ENCODE measurements at regions not wholly inside any gene's neighbourhood (a gene's known extent, or its start where the extent isn't known, plus 50 kb on each side); places are given as distances from the start of the nearest gene placed in this dataset.

DNA sequence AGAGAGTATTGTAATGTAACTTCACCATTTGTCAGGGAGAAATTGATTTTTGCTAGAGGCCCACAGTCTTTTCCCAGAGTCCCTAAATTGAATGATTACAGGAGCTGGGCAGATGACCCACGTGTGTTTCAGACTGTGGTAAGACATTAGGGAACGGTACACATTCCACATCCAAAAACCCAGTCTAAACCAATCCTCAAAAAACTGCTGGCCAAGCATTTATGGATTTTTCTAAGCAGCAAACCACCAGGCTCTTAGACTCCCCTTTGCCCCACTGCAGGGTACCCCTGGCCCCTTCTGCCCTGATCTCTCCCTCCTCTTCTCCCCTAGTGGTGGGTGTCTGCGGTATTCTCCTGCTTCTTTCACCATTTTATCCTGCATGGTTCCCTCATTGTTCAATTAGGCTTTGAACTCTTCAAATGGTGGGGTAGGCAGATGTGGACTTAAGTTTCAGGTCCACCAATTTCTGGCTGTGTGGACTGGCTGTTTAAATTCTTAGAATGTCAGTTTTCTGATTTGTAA is 135.5 kb upstream of the SORCS3 start:
- DNase-seq = no peak

DNA sequence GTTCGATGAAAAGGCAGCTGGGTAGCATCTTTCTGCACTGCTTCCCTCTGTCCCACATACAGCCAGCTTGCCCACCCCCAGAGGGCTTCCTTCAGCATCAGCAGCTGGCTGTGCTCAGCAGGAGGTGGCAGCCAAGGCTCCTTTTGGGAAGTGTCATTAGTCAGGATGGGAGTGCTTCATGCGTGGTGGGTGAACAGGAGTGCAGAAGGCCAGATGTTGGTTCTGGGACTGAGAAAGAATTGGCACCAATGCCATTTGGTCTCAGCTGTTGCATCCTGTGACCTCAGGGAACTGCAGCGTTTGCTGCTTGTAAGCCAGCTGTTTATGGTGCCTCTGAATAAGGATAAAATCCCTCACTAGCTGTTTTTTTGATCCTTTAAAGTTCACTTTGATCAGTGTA is 131.1 kb upstream of the SORCS3 start:
- no peak for DNase-seq

DNA sequence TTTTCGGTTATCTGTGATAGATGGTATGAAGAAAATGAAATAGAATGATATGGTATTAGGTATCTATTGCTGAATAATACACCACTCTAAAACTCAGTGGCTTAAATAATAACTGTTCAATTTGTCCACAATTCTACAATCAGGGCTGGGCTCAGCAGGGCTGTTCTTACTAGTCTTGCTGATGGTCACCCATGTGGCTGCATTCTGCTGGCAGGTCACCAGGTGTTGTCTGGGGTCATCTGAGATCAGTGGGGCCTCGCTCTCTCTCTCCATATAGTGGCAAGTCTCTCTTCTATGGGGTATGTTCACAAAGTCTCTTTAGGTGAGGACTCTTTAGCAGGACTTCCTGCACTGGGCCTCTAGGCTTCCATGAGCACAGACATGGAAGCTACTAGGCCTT is 130.4 kb upstream of the SORCS3 start:
- no peak for DNase-seq

DNA sequence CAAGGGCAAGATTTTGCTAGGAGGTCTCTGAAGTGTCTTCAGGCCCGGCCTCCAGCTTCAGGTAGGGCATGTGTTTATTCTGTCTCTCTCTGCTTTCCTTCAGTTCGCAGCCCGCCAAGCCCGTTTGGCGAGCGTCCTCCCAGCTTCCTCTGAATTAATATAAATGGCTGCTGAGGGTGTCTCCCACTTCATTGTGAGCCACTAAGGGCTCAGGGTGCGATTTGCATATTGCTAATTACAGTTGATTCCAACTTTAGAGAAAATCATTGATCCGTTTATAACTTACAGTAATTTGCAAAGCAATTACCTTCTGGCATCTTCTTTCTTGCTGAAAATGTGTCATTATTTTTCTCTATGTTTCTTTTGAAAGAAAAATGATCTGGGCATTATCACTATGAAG is 128.3 kb upstream of the SORCS3 start:
- no peak for DNase-seq

DNA sequence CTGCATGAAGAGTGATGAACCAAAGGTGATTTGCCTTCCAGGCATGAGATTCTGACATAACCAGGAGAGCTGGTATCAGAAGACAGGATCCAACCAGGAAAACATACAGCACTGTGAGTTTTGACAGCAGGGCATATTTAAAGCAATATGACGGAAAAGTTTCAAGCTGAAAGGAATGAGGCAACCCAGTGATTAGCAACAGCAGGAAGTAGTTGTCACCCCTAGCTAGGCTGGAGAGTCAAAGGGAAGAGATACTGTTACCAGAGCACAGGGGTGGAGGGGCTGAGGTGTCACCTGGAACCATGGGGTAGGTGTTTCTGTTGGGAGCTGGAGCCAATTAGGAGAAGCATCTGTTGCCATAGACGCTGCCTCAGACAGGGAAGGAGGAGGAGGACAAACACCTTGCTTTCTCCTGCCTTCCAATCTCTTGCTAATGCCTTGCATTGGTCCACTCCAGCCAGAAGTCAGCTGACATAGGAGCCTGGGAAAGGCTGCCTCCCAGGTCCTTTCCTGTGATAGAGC is 125.4 kb upstream of the SORCS3 start:
- no peak for DNase-seq

DNA sequence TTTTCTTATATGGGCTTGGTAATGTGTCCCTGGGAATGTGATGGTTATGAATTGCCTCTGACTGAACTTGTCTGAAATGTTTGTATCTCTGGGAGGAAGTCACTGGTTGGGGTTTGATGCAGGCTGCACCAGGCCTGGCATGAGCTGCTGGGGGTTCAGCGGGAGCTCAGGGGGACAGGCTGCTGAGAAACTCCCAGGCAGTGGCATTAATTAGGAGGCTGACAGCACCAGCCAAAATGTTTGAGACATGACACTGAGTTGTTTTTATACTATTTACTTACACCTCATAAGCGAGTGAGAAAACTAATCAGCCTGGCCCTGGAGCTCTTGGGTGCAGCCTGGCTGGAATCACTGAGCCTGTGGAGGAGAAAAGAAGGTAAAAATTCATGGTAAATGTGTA is 124.1 kb upstream of the SORCS3 start:
- DNase-seq = no peak

DNA sequence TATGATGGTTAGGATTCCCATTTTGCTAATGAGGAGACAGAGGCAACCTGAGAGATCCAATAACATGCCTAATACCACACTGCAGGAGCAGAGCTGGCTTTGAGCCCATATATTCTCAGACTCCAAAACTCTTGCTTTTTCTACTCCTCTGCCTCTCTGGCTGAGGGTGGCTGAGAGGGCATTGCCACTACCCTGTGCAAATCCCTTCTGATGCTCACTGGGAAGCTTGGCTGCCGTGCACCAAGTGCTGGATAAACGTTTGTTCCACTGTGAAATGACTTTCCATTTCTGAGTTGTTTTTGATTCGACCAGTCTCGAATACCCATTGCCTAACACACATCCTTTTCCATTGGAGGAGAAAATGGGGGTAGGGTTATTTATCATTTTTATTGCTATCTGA is 123.1 kb upstream of the SORCS3 start:
- no peak for DNase-seq

DNA sequence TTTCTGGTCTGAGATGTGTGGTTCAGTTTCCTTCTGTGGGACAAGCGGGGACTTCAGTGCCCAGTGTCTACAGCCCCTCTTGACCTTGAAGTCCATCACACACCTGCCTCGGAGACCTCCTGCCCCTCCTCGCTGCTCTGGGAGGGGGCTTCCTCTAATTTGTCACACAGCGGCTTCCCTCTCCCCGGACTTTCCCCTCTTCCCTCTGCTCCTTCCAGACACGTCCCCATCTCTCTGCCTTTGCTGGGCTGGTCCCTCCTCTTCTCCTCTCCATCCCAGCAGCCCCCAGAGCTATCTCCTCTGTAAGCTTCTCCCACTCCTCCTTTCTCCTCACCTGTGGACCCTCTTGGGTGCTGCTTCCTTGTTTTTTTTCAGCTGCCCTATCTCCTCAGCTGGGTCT is 122.2 kb upstream of the SORCS3 start:
- no peak for DNase-seq

DNA sequence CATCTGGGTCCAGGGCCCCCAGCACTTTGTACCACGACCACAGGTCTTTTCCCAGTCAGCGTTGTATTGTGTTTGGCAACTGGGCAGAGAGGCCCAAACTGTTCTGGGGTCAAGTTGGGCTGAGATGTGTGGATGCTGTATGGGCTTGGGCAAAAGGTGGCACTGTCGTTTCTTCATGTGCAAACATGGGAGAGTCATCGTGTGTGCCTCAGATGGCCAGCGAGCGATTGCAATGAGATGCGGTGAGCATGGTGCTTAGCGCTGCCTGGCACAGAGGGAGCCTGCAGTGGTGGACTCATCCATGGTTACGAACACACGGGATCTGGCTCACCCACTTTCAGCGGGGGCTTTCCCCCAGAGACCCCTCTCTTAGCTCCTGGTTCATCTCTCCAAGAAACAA is 120.4 kb upstream of the SORCS3 start:
- no peak for DNase-seq

DNA sequence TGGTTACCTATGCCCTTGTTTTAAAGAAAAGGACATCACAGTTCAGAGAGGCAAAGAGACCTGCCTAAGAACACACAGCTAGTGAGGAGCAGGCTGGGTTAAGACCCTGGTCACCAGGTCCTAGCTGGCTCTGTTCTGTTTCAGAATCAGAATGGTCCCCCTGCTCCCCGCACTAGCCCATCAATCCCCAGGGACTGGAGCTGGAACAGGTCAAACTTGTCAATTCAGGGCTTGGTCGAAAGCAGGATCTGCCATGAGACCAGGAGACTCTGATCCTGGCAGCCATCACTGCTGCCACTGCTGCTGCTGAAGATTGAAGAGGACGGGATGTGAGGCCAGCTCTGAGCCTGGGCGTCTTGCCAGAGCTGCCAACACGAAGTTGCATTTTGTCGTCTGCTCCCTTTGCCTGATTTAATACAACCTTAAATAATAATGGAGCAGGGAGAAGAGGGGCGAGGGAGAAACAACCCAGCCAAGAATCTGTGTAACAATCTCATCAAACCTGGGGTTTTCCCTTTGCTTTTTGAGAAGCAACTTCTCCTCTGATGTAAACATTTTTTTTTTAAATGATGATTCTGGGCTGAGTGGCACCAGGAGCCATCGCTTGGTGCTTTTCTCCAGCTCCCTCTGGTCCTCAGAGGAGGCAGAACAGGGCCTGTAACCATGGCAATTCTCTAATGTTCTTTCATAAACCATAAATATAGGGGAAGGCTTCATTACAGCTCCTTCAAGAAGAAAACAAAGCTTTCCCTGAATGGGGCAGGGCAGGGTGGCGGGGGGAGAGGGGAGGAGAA is 119.0 kb upstream of the SORCS3 start:
- no peak for DNase-seq

DNA sequence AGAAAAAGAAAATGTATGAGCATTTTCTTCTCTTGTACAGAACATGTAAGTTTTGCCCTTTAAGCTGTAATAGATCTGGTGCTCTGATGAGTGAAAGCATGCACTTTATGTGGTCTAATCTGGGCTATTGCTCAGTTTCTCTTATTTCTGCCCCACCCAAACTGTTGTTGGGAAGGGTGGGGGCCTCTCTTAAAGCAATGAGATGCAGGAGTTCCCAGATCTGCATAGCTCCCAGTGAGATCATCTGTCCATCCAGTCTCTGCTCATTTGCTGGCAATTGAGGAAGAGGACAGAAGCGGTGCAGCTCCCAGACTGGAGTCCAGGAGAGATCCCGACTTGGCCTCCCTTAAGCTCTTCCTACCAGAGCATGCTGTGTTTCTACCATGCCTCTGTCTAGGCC is 114.9 kb upstream of the SORCS3 start:
- DNase-seq = no peak

DNA sequence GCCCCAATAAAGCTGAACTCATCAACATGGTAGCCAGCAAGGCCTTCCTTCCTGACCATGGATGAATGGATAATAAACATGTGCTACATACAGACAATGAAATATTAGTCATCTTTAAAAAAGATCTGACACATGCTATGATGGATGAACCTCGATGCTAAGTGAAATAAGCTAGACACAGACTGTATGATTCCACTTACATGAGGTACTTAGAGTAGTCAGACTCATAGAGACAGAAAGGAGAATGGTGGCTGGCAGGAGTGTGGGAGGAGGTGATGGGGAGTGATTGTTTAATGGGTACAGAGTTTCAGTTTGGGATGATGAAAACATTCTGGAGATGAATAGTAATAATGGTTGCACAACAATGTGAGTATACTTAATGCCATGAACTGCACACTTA is 114.1 kb upstream of the SORCS3 start:
- DNase-seq = no peak

DNA sequence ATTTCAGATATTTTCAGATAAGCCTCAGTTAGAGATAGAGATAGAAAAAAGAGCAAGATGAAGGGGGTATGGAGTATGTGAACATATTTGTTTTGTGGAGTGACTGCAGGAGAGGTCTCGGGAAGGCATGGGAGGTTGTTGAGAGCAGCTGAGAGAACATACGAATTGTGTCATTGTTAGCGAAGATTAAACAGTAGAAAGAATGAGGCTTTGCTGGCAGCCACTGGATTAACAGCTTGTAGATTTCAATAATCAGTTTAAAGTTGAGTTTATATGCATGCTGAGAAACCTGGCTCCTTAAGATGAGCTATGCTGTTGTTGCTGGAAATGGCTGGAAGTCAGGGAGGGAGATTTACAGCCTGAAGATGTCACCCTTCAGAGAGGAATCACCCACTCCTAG is 100.9 kb upstream of the SORCS3 start:
- DNase-seq = no peak

DNA sequence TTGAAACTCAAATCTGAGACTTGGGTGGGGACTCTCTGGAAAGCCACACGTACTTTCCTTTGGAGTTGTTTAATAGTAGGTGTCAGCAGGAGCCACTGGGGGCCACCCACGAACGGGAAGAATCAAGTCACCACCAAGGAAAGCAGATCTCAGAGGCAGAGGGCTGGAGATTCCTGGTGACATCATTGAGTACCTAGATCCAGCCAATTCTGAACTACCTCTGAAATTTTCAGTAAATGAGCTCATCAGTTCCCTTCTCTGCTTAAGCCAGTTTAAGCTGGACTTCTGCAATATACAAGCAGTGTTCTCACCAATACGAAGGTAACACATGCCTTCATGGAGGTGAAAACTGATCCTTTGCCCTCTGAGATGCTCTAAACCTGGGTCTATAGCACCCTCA is 99.3 kb upstream of the SORCS3 start:
- DNase-seq = no peak

DNA sequence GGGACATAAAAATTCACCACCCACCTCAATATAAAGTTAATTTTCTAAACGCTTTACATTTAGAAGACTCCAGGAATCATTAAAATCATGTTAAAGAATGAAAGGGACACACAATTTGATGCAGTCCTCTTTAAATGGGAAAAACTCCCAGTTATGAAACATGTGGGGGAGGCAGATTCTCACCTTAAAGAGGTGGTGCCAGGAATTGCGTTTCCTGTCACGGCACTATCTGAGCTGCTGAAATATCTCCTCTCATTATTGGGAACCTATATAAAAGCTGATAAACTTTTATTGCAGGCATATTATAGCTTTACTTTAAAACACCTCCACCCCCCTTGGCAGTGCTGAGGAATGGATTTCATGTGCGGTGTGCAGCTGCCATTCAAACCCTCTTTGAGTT is 94.8 kb upstream of the SORCS3 start:
- no peak for DNase-seq

DNA sequence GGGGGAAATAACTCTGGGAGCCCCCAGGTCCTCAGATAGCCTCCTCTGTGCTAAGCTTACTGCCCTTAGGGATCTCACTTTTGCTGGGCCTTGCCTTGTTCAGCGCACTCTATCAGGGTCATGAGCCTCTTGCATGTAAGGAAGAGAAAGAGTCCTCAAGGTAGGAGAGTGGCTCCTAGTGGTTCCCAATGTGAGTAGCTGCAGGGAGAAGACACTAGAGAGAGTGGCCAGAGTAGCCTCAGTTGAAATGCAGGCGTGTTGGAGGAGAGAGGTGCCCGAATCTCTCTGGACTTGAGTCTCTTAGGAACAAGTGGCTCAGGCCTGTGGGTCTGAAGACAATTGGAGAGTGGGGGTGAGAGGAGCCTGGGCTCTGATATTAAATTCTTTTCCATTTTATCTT is 94.3 kb upstream of the SORCS3 start:
- DNase-seq = no peak

DNA sequence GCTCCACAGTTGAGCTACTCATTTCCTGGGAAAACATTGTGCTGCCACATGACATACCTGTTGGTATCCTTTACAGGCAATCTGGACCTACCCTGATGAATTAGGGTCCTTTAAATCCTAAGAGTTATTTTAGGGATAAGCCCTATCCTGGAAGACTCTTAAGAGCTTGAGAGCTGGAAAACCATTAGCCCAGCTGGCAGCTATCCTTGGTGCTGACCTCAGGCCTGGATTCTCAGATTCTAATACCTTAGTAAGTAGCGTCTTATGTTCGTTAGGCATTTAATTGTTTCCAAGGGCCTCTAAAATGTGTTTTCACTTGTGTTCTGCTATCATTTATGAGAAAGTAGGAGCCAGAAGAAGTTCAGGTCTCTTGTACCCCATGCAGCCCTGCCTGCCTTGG is 93.0 kb upstream of the SORCS3 start:
- no peak for DNase-seq

DNA sequence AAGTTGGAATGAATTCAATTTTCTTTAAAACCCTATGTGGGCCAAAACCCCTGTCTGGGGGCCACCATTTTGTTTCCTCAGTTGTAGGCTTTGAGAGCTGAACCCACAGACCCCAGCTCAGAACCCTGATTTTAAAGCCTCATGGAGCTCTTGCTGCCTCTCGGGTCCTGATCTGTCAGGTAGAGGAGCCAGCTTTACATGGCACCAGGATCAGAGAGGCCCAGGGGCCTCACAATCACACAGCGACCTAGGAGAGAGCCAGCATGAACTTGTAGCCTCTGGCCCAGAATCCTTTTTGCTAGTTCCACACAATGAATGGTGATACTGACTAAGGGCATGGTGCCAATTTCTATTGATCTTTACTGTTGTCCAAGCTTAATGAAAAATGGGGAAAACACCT is 84.3 kb upstream of the SORCS3 start:
- DNase-seq = no peak

DNA sequence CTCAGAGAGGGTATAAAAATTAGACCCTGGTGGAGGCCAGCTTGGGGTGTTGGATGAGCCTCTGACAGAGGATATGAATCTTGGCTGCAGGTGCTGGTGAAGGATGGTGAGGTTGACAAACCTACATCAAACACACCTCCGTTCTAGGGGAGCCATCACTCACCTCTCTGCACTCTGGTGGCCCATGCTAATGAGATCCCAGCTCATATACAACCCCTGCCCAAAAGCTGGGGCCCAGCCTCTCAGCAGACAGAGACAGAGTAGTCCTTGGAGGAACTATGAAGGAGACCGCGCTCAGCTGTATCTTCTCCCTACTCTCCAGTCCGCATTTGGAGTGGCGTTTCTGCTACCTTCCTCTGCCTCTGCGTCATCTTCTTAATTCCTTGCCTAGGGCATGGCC is 83.1 kb upstream of the SORCS3 start:
- no peak for DNase-seq

DNA sequence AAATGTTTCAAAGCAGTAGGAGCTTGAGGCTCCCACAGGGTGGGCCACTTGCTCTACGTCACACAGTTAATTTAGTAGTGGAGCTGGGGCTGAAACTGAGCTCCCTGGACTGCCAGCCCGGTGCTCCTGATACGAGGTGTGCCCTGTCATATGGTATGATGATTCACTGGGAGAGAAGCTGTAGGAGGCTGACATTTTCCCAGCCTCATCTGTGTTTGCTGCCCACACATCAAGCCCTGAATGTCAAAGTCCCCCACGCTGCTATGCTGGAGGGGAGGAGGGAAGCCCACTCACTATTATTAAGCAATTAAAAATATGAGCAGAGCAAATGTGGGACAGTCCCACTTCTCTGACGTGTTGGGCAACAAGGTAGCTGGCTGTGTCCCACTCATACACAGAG is 81.2 kb upstream of the SORCS3 start:
- DNase-seq = no peak

DNA sequence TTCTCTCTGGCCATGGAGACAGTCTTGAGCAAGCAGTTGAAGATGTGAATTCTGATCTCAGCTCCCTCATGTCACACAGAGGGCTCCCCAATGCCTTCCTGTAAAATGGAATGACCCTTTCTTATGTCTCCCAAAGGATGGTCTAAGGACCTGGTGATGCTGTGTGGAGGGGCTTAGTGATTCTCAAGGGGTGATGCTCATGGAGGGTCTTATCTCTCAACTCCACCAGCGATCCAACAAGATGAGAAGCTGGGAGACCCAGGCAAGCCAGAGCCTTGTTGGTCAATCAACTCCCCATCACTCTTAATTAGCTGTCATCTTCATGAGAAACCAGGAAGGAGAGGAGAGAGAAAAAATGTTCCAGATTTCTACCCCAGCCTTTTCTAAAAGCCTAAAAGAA is 78.0 kb upstream of the SORCS3 start:
- DNase-seq = no peak

DNA sequence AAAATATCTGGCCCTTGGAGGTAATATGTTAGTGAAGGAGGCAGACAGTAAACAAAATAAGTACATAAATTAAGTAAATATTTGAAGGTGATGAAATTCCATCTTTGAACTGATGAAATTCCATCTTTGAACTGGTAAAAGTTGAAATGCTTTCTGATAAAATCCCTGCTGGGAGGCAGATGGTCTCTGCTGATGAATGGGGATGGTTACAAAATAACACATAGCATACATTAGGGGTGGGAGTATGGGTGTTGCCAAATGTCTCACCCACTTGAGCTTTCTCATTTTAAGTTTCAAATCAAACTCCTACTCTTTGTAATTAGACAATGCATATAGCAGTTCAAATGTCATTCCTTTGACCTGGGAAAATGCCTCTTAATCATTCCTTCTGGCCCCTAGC is 77.5 kb upstream of the SORCS3 start:
- no peak for DNase-seq

DNA sequence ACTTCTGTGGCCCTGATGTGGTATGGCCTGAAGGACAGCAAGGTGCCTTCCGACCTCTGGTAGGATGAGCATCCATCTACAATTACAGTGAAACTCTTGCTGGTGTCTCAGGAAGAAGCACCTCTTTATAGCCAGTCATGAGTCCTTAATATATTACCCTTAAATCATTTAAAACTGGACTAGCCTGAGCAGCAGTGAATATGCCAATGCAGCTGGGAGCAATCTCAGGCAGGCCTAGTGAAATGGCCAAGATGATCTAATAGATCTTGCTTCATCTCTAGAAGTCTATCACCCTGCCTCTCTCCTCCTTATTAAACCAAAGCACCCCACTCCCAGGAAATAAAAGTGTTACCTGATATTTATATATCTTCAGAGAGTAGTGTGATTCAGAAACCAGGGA is 66.7 kb upstream of the SORCS3 start:
- DNase-seq = no peak

DNA sequence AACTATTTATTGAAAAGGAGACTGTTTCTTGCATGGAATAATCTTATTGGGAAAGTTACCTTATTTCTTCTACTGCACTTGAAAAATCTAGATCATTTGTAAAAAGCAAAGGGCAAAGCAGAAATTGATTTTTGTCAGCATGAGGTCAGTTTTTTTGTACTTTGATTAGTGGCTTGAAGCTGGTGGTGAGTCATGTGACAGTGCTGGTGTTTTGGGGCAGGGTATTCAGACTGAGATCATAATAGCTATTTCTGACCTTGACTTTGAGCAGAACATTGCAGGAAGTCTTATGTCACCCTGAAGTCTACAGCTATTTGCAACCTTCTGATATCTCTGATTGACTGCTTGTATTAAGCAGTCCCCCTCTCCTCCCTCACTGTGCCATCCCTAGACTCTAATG is 66.3 kb upstream of the SORCS3 start:
- no peak for DNase-seq

DNA sequence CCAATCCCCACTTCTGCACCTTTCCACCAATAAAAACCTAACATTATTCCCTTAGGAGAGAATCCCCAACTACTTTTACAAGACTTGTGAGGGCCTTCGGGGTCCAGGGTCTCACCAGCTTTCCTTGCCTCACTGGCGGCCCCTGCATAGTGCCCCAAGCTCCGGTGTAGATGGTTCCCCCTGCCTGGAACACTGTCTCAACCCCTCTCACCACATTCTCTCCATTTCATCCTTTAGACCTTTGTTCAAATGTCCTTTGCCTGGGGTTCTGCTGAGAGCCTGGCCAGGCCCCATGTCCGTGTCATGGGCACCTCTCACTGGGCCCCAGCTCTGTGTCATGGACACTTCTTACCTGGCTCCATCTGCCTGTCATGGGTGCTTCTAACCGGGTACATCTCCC is 64.5 kb upstream of the SORCS3 start:
- DNase-seq = no peak

Data from hematopoietic multipotent progenitor cell treated with erythropoietin and hydrocortisone succinate and interleukin-3 and kit ligand, for 8 days (in vitro differentiated cells).